Spleen (tissue), 7 donors: ENCODE measurements at regions not wholly inside any gene's neighbourhood (a gene's known extent, or its start where the extent isn't known, plus 50 kb on each side); places are given as distances from the start of the nearest gene placed in this dataset.

Experiments used
- CTCF ChIP-seq, 11 experiments: fragments of 200-600 bp in 7 of 11; fragments of 450-650 bp in 4 of 11; sonication (generic) in 4 of 11; IDR thresholded peaks in 8 of 11; conservative IDR thresholded peaks in 3 of 11; 1 replicate in 7 of 11; 2 replicates in 4 of 11; pipeline versions ENCODE4 v1.4.0 to v1.8.0; 2016 to 2021; ENCODE audit warnings: antibody characterized with exemption in 11 of 11, inconsistent platforms in 4 of 11, mild to moderate bottlenecking in 1 of 11
- POLR2A ChIP-seq, 3 donors: fragments of 450-650 bp; IDR thresholded peaks; one replicate each; pipeline ENCODE4 v1.5.1; 2017; ENCODE audit warnings: antibody characterized with exemption in 3 of 3, mild to moderate bottlenecking in 1 of 3
- POLR2AphosphoS5 ChIP-seq, 3 donors: sonication (generic); formaldehyde crosslinking; IDR thresholded peaks; one replicate each; pipeline ENCODE4 v1.5.1; 2017; ENCODE audit warnings: antibody characterized with exemption in 3 of 3
- donor health status: DM: no; HTN: no; CAD: no; lungs with moderate emphysema.
- donor health status: DM: no; HTN: no; CAD: no.
- donor health status: DM: no; HTN: no; CAD: no.

- TF ChIP-seq POLR2A (IDR thresholded peaks at IDR 0.05) (no peak), CTCF (IDR thresholded peaks at IDR 0.05 in 8 of 11, conservative IDR thresholded peaks at IDR 0.05 in 3 of 11) (no peak), POLR2AphosphoS5 (IDR thresholded peaks at IDR 0.05) (no peak)
Measured at GRCh38 chr14:53742233-53742620, 214.4 kb downstream of the BMP4 start.
